K562 (cell line): ENCODE measurements at regions not wholly inside any gene's neighbourhood (a gene's known extent, or its start where the extent isn't known, plus 50 kb on each side); places are given as distances from the start of the nearest gene placed in this dataset.
A peak's percentile ranks its signal among the peaks of the same experiment; 100 is the strongest.

Experiments
- ARID1B ChIP-seq: fragments of 450-650 bp; IDR thresholded peaks from 2 replicates; pipeline ENCODE4 v1.6.1; 2016; ENCODE audit warnings: antibody characterized with exemption, mild to moderate bottlenecking, inconsistent platforms
- CBFA2T3 ChIP-seq: fragments of 450-650 bp; IDR thresholded peaks from 2 replicates; pipeline ENCODE4 v1.6.1; 2017
- CBX5 ChIP-seq: IDR thresholded peaks from 2 replicates; pipeline ENCODE4 v1.6.1; 2014; ENCODE audit warnings: low read depth, borderline replicate concordance
- CXXC5 ChIP-seq: fragments of 250-450 bp; sonication (Bioruptor Pico); IDR thresholded peaks from 2 replicates; pipeline ENCODE4 v1.8.0; 2022; ENCODE audit warnings: inconsistent platforms, mild to moderate bottlenecking, moderate library complexity
- EP300 ChIP-seq: IDR thresholded peaks from 2 replicates; pipeline ENCODE4 v1.6.1; 2012; ENCODE audit warnings: low read length, improper control_type of control experiment
- GATAD2A ChIP-seq: fragments of 450-650 bp; IDR thresholded peaks from 2 replicates; pipeline ENCODE4 v1.6.1; 2017
- HDAC1 ChIP-seq, 2 experiments: fragments of 450-650 bp; IDR thresholded peaks; 2 replicates each; pipeline ENCODE4 v1.6.1; 2016 to 2017; ENCODE audit warnings: inconsistent platforms in 1 of 2, mild to moderate bottlenecking in 1 of 2, moderate library complexity in 1 of 2
- HDAC3 ChIP-seq: fragments of 450-650 bp; IDR thresholded peaks from 2 replicates; pipeline ENCODE4 v1.6.1; 2018; ENCODE audit warnings: borderline replicate concordance, mild to moderate bottlenecking, moderate library complexity; ENCODE audit not compliant: partially characterized antibody
- JUND ChIP-seq, 2 experiments: IDR thresholded peaks; 2 replicates in 1 of 2; 3 replicates in 1 of 2; pipeline ENCODE4 v1.6.1; 2011; ENCODE audit warnings: borderline replicate concordance in 2 of 2, low read depth in 2 of 2, low read length in 2 of 2, improper control_type of control experiment in 1 of 2, missing biosample characterization in 1 of 2, missing genetic modification characterization in 1 of 2, missing genetic modification reagents in 1 of 2
- KLF16 ChIP-seq: IDR thresholded peaks from 2 replicates; pipeline ENCODE4 v1.6.1; 2016; ENCODE audit warnings: antibody characterized with exemption
- MAZ ChIP-seq, 2 experiments: fragments of 450-650 bp in 1 of 2; sonication (generic) in 1 of 2; formaldehyde crosslinking; IDR thresholded peaks in 1 of 2; conservative IDR thresholded peaks in 1 of 2; 2 replicates each; pipeline versions ENCODE4 v1.4.0 to v1.5.0; 2020; ENCODE audit warnings: mild to moderate bottlenecking in 1 of 2, missing genetic modification reagents in 1 of 2
- SMAD4 ChIP-seq: fragments of 250-450 bp; sonication (Bioruptor Pico); conservative IDR thresholded peaks from 2 replicates; pipeline ENCODE4 v1.8.0; 2021; ENCODE audit warnings: inconsistent platforms, mild to moderate bottlenecking, moderate library complexity
- SMARCA4 ChIP-seq: fragments of 450-650 bp; IDR thresholded peaks from 2 replicates; pipeline ENCODE4 v1.6.1; 2016
- SRSF3 ChIP-seq: fragments of 200-400 bp; formaldehyde crosslinking; IDR thresholded peaks from 2 replicates; pipeline ENCODE4 v1.6.1; 2016; ENCODE audit warnings: mild to moderate bottlenecking, low read length, moderate library complexity; ENCODE audit not compliant: insufficient read depth
- TBL1XR1 ChIP-seq, 2 experiments: IDR thresholded peaks; 2 replicates each; pipeline ENCODE4 v1.6.1; 2012; ENCODE audit warnings: improper control_type of control experiment in 2 of 2, low read length in 2 of 2, mild to moderate bottlenecking in 1 of 2
- TCFL5 ChIP-seq: fragments of 250-450 bp; sonication (Bioruptor Pico); conservative IDR thresholded peaks from 2 replicates; pipeline ENCODE4 v1.6.1; 2021; ENCODE audit warnings: mild to moderate bottlenecking, moderate library complexity, matching md5 sums
- TF ChIP-seq, protein P1 (sequence below): fragments of 450-650 bp; IDR thresholded peaks from 2 replicates; pipeline ENCODE4 v1.6.1; 2016
- TF ChIP-seq, protein P2 (sequence below): fragments of 450-650 bp; IDR thresholded peaks from 2 replicates; pipeline ENCODE4 v1.6.1; 2014; ENCODE audit warnings: low read depth, mild to moderate bottlenecking, moderate library complexity, borderline replicate concordance

DNA sequence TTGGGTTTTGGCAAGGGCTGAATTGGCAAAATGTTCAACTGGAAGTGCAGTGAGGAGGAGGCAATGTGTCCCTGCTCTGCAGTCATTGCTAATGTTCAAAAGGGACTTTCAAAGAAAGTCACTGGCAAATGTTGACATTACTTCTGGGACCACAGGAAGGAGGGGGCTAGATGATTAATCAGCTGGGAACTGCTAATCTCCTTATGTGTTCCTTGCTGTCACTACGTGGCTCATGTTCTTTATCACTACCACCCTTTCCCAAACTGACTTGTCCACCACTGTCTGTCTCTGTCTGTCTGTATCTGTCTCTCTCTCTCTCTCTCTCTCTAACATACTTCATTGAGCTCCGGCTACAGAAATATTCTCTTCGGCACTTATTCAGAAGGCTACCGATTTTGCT lies 86.9 kb upstream of the MTPN start (continued):
- TF ChIP-seq JUND (IDR thresholded peaks at IDR 0.05; ENCODE audit: borderline replicate concordance, low read depth, low read length) (peak; percentile 55; the same call in 1 of the 2 replicates), JUND (tag; IDR thresholded peaks at IDR 0.05; ENCODE audit: borderline replicate concordance, low read depth, low read length) (peak; percentile 51; the same call in 1 of the 3 replicates), CXXC5 (CRISPR knock-in tag) (peak; percentile 33; the same call in 1 of the 2 replicates), GATAD2A (0 out of 2 replicates have a peak, but pooled peaks have one; percentile 25), KLF16 (peak; percentile 31; the same call in 1 of the 2 replicates), SMAD4 (CRISPR knock-in tag) (peak; percentile 76; the same call in 1 of the 2 replicates), HDAC3 (peak; percentile 28), CBFA2T3 (peak; percentile 87), SMARCA4 (peak; percentile 84), CBX5 (0 out of 2 replicates have a peak, but pooled peaks have one; percentile 6), ARID1B (peak; percentile 88), MAZ (CRISPR knock-in tag; conservative IDR thresholded peaks at IDR 0.05 in 1 of 2, IDR thresholded peaks at IDR 0.05 in 1 of 2) (peak in 1 of 2 experiments; percentile 76; a peak in 2 of 4 replicates), TCFL5 (CRISPR knock-in tag) (no peak), HDAC1 (IDR thresholded peaks at IDR 0.05) (peak in 1 of 2 experiments; percentile 78; a peak in 2 of 4 replicates), EP300 (peak; percentile 81), SRSF3 (no peak), TBL1XR1 (IDR thresholded peaks at IDR 0.05; ENCODE audit: low read length in 2 of 2) (peak in 1 of 2 experiments; percentile 70; a peak in 1 of 4 replicates)
- TF ChIP-seq, protein P1, sequence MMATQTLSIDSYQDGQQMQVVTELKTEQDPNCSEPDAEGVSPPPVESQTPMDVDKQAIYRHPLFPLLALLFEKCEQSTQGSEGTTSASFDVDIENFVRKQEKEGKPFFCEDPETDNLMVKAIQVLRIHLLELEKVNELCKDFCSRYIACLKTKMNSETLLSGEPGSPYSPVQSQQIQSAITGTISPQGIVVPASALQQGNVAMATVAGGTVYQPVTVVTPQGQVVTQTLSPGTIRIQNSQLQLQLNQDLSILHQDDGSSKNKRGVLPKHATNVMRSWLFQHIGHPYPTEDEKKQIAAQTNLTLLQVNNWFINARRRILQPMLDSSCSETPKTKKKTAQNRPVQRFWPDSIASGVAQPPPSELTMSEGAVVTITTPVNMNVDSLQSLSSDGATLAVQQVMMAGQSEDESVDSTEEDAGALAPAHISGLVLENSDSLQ = peak; percentile 83
- TF ChIP-seq, protein P2, sequence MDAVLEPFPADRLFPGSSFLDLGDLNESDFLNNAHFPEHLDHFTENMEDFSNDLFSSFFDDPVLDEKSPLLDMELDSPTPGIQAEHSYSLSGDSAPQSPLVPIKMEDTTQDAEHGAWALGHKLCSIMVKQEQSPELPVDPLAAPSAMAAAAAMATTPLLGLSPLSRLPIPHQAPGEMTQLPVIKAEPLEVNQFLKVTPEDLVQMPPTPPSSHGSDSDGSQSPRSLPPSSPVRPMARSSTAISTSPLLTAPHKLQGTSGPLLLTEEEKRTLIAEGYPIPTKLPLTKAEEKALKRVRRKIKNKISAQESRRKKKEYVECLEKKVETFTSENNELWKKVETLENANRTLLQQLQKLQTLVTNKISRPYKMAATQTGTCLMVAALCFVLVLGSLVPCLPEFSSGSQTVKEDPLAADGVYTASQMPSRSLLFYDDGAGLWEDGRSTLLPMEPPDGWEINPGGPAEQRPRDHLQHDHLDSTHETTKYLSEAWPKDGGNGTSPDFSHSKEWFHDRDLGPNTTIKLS = peak; percentile 78; the same call in 1 of the 2 replicates
